HL-60 (cell line): ENCODE measurements at regions not wholly inside any gene's neighbourhood (a gene's known extent, or its start where the extent isn't known, plus 50 kb on each side); places are given as distances from the start of the nearest gene placed in this dataset.

Experiments
- DNase-seq, 2 experiments: peaks; one replicate each; pipeline ENCODE4 v3.0.0-alpha.2; 2010 to 2020; ENCODE audit warnings: low read depth in 1 of 2, low spot score in 1 of 2
- H3K27ac ChIP-seq: fragments of 250-450 bp; sonication (Bioruptor Pico); replicated peaks from 2 replicates; pipeline ENCODE4 v1.5.1; 2020; ENCODE audit warnings: mild to moderate bottlenecking, moderate library complexity
- H3K27me3 ChIP-seq: fragments of 250-450 bp; sonication (Bioruptor Pico); 2 replicates; pipeline ENCODE4 v1.5.1; 2021; ENCODE audit warnings: mild to moderate bottlenecking, moderate library complexity; ENCODE audit not compliant: insufficient read depth, poor library complexity, severe bottlenecking
- H3K4me3 ChIP-seq: replicated peaks from 2 replicates; pipeline ENCODE4 v1.5.1; 2011; ENCODE audit warnings: mild to moderate bottlenecking, control low read depth, low read length; ENCODE audit not compliant: insufficient read depth
- GABPA ChIP-seq: IDR thresholded peaks from 2 replicates; pipeline ENCODE4 v1.6.1; 2012; ENCODE audit warnings: low read depth
- POLR2AphosphoS5 ChIP-seq: IDR thresholded peaks from 2 replicates; pipeline ENCODE4 v1.6.1; 2012; ENCODE audit warnings: low read depth
- SPI1 ChIP-seq: IDR thresholded peaks from 2 replicates; pipeline ENCODE4 v1.6.1; 2012; ENCODE audit warnings: low read depth, mild to moderate bottlenecking, borderline replicate concordance
- TF ChIP-seq, protein P1 (sequence below): IDR thresholded peaks from one replicate; pipeline ENCODE4 v1.5.1; 2011; ENCODE audit warnings: low read length, control low read depth, inconsistent platforms; ENCODE audit not compliant: insufficient read depth
- TF ChIP-seq, protein P2 (sequence below): IDR thresholded peaks from 2 replicates; pipeline ENCODE4 v1.6.1; 2012; ENCODE audit warnings: low read depth; ENCODE audit not compliant: insufficient replicate concordance

DNA sequence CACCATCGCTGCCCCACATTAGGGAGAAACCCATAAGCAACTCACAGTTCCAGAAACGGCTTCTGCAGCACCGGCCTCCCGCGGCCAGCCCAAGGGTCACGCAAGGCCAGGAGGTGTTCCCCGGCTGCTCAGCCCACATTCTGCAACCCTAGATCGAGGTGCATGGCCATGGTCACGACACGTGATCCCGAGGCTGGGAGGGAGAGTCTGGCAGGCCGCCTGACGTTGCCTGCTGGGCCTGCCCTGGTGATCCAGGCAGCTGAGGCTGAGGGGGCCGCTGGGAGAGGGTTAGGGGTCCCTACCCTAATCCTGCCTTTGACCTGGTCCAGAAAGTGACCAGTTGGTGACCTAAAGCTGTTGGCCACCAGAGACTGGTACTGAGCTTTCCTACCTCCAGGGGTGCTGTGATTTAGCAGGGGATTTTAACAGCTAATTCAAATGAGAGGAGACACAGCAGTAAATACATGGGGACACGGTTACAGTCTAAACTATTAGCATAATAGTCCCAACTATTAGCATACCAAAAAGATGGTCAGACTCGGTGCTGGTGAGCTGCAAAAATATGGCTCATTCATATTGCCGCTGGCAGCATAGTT is 97.4 kb upstream of the CIBAR2 start:
- DNase-seq: no peak
- Histone ChIP-seq H3K27me3 (no peaks in the 10 kb centered on the region), H3K4me3 (no peak overlapping the region), H3K27ac (no peak overlapping the region)
- TF ChIP-seq POLR2AphosphoS5 (no peak), SPI1 (no peak), GABPA (no peak)
- TF ChIP-seq, protein P1, sequence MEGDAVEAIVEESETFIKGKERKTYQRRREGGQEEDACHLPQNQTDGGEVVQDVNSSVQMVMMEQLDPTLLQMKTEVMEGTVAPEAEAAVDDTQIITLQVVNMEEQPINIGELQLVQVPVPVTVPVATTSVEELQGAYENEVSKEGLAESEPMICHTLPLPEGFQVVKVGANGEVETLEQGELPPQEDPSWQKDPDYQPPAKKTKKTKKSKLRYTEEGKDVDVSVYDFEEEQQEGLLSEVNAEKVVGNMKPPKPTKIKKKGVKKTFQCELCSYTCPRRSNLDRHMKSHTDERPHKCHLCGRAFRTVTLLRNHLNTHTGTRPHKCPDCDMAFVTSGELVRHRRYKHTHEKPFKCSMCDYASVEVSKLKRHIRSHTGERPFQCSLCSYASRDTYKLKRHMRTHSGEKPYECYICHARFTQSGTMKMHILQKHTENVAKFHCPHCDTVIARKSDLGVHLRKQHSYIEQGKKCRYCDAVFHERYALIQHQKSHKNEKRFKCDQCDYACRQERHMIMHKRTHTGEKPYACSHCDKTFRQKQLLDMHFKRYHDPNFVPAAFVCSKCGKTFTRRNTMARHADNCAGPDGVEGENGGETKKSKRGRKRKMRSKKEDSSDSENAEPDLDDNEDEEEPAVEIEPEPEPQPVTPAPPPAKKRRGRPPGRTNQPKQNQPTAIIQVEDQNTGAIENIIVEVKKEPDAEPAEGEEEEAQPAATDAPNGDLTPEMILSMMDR: no peak
- TF ChIP-seq, protein P2, sequence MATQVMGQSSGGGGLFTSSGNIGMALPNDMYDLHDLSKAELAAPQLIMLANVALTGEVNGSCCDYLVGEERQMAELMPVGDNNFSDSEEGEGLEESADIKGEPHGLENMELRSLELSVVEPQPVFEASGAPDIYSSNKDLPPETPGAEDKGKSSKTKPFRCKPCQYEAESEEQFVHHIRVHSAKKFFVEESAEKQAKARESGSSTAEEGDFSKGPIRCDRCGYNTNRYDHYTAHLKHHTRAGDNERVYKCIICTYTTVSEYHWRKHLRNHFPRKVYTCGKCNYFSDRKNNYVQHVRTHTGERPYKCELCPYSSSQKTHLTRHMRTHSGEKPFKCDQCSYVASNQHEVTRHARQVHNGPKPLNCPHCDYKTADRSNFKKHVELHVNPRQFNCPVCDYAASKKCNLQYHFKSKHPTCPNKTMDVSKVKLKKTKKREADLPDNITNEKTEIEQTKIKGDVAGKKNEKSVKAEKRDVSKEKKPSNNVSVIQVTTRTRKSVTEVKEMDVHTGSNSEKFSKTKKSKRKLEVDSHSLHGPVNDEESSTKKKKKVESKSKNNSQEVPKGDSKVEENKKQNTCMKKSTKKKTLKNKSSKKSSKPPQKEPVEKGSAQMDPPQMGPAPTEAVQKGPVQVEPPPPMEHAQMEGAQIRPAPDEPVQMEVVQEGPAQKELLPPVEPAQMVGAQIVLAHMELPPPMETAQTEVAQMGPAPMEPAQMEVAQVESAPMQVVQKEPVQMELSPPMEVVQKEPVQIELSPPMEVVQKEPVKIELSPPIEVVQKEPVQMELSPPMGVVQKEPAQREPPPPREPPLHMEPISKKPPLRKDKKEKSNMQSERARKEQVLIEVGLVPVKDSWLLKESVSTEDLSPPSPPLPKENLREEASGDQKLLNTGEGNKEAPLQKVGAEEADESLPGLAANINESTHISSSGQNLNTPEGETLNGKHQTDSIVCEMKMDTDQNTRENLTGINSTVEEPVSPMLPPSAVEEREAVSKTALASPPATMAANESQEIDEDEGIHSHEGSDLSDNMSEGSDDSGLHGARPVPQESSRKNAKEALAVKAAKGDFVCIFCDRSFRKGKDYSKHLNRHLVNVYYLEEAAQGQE: no peak

DNA sequence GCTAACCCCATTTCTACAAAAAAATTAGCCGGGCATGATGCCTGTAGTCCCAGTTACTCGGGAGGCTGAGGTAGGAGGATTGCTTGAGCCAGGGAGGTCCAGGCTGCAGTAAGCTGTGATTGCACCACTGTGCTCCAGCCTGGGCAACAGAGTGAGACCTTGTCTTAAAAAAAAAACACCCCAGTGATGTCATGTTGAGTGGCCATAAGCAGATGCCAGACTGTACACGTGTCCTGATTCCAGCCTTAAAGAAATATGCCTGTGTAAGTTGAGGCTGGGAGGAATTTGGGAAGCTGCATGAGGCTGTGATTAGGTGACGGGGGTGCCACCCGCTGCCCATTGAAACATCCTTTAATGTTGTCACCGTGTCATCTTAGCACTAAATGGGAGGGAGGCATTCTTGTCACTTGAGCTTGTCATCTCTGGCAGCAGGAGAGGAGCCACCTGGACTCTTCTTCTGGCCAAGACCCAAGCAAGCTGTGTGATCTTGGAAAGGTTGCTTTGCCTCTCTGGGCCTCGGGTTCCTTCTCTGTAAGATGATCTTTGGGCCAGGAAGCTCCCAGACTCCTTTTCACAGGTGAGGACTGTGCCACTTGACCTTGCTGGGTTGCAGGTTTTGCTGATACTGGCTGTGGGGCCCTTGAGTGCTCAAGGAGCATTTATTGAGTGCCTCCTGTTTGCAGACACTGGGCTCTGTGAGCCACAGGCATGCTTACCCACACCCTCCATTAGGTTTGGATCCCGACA is 98.3 kb upstream of the CIBAR2 start:
- DNase-seq: no peak
- H3K27me3 ChIP-seq: no peaks in the 10 kb centered on the region
- H3K27ac ChIP-seq: no peak overlapping the region
- H3K4me3 ChIP-seq: no peak overlapping the region
- TF ChIP-seq, protein P2: no peak
- no peak for TF ChIP-seq SPI1

DNA sequence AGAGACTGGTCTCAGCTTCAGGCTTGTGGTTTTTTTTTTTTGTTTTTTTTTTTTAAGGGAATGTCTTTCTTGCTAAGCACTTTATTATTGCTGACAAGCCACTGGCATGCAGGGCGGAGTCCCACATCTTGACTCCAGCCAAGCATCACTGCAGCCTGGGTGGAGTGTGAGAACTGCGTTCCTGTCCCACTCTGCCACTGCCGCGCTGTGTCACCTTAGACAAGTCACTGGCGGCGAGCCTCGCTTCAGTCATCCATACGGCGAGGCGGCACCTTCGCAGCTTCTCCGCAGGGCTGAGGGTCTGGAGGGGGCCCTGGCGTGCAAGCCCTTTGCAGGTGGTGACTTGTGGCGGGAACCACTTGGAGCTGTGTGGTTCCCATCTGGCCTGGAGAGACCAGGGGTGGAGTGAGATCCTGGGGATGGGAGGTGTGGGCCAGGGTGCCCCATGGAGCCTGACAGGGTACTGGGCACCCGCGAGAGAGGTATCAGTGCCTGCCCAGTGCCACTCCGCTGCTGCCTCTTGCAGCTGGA is 99.1 kb upstream of the CIBAR2 start:
- no peak for DNase-seq
- TF ChIP-seq, protein P2: no peak
- TF ChIP-seq, protein P1: no peak
- Histone ChIP-seq H3K27ac (no peak overlapping the region), H3K27me3 (no peaks in the 10 kb centered on the region), H3K4me3 (no peak overlapping the region)
